Psoas muscle (tissue), 7 donors: ENCODE measurements at regions not wholly inside any gene's neighbourhood (a gene's known extent, or its start where the extent isn't known, plus 50 kb on each side); places are given as distances from the start of the nearest gene placed in this dataset.

Experiments used
- ATAC-seq, 4 donors: fragments of 200-7000 bp; cut with Tn5 transposase; one replicate each; pipeline ENCODE4 v1.9.1; 2020; ENCODE audit warnings: moderate library complexity in 3 of 4, mild to moderate bottlenecking in 2 of 4
- DNase-seq, 2 donors: peaks; one replicate each; pipeline ENCODE4 v3.0.0-alpha.2; 2020
- H3K27ac ChIP-seq: fragments of 200-600 bp; one replicate; pipeline ENCODE4 v1.8.0; 2022
- H3K27me3 ChIP-seq, 3 donors: fragments of 200-600 bp in 1 of 3; one replicate each; pipeline versions ENCODE4 v1.6.1 to v1.8.0; 2013 to 2022; ENCODE audit warnings: low read length in 2 of 3, mild to moderate bottlenecking in 2 of 3, moderate library complexity in 1 of 3; ENCODE audit not compliant: insufficient read depth in 3 of 3
- H3K36me3 ChIP-seq, 2 donors: fragments of 200-600 bp in 1 of 2; one replicate each; pipeline versions ENCODE4 v1.6.1 to v1.8.0; 2013 to 2022; ENCODE audit warnings: low read depth in 1 of 2, mild to moderate bottlenecking in 1 of 2, moderate library complexity in 1 of 2; ENCODE audit not compliant: insufficient read depth in 1 of 2
- H3K4me1 ChIP-seq: fragments of 200-600 bp; one replicate; pipeline ENCODE4 v1.8.0; 2022
- H3K4me3 ChIP-seq: fragments of 200-600 bp; one replicate; pipeline ENCODE4 v1.8.0; 2022; ENCODE audit warnings: mild to moderate bottlenecking
- H3K9me3 ChIP-seq: fragments of 200-600 bp; one replicate; pipeline ENCODE4 v1.8.0; 2022
- WGBS, 3 donors: extraction: QIAGEN DNeasy Blood & Tissue Kit; methylation state at CpG; one replicate each; pipeline versions ENCODE4 v1.1.6 to v1.1.7; 2013; 5-methylcytosine and 5-hydroxymethylcytosine counted together
- intact Hi-C, 2 donors: fragments of 100-400 bp; cut with DNase I; formaldehyde crosslinking; loops; one replicate each; pipeline versions ENCODE4 v1.11.0 to v1.14.2; 2022
- TF ChIP-seq, protein P1 (sequence below): fragments of 200-600 bp; IDR thresholded peaks from one replicate; pipeline ENCODE4 v1.8.0; 2022; ENCODE audit warnings: antibody characterized with exemption
- donor health status: healthy with polysubstance abuse.
- donor health status: DM: no; HTN: no; CAD: no; lungs with moderate emphysema.
- donor health status: Bipolar disorder and iron deficiency.
- donor health status: healthy.
- donor health status: DM: yes; HTN: yes; CAD: no.
- donor health status: DM: no; HTN: no; CAD: no.
- donor health status: DM: yes; HTN: yes; CAD: no.

GRCh38 chr22:26732284-26732683 is 74.9 kb downstream of the MIAT start:
- TF ChIP-seq, protein P1, sequence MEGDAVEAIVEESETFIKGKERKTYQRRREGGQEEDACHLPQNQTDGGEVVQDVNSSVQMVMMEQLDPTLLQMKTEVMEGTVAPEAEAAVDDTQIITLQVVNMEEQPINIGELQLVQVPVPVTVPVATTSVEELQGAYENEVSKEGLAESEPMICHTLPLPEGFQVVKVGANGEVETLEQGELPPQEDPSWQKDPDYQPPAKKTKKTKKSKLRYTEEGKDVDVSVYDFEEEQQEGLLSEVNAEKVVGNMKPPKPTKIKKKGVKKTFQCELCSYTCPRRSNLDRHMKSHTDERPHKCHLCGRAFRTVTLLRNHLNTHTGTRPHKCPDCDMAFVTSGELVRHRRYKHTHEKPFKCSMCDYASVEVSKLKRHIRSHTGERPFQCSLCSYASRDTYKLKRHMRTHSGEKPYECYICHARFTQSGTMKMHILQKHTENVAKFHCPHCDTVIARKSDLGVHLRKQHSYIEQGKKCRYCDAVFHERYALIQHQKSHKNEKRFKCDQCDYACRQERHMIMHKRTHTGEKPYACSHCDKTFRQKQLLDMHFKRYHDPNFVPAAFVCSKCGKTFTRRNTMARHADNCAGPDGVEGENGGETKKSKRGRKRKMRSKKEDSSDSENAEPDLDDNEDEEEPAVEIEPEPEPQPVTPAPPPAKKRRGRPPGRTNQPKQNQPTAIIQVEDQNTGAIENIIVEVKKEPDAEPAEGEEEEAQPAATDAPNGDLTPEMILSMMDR, result no peak
- no peak for DNase-seq
- H3K27me3 ChIP-seq, result no peaks in the 10 kb centered on the region
- no peaks in the 10 kb centered on the region for H3K9me3 ChIP-seq
- H3K4me1 ChIP-seq, result peaks cover 4% of the 10 kb centered on the region
- WGBS, 3 donors, result 92 to 96% (median 94%) methylated on average over 7 of the region's 7 CpGs
- intact Hi-C loops, result no loop called here
- ATAC-seq, result no peak
- no peak overlapping the region for H3K27ac ChIP-seq
- H3K36me3 ChIP-seq, result peaks cover 0 to 12% of the 10 kb centered on the region in 2 donors
- H3K4me3 ChIP-seq, result no peak overlapping the region

GRCh38 chr22:26734339-26735018 is 77.1 kb downstream of the MIAT start:
- no peak for ATAC-seq
- WGBS, 3 donors, result 71 to 76% (median 73%) methylated on average over 4 of the region's 4 CpGs

GRCh38 chr22:26735019-26735409 is 77.6 kb downstream of the MIAT start:
- peak; percentile 63 to 80 (median 70) for ATAC-seq
- peak overlapping the region; percentile 27 for H3K27ac ChIP-seq
- peaks cover 0 to 3% of the 10 kb centered on the region in 2 donors for H3K36me3 ChIP-seq
- no peaks in the 10 kb centered on the region for H3K27me3 ChIP-seq
- peaks cover 4% of the 10 kb centered on the region for H3K4me1 ChIP-seq
- 29 to 42% (median 32%) methylated on average over 3 of the region's 3 CpGs for WGBS, 3 donors
- TF ChIP-seq, protein P1, result no peak
- no peak overlapping the region for H3K4me3 ChIP-seq
- no peaks in the 10 kb centered on the region for H3K9me3 ChIP-seq
- DNase-seq, result no peak
- intact Hi-C loops, result no loop called here

More at GRCh38 chr22:26734339-26735018, 77.1 kb downstream of the MIAT start:
- H3K27me3 ChIP-seq, result no peaks in the 10 kb centered on the region
- peak overlapping the region; percentile 27 for H3K27ac ChIP-seq
- H3K4me3 ChIP-seq, result no peak overlapping the region
- TF ChIP-seq, protein P1, result no peak
- H3K36me3 ChIP-seq, result peaks cover 0 to 3% of the 10 kb centered on the region in 2 donors
- no peak for DNase-seq
- peaks cover 4% of the 10 kb centered on the region for H3K4me1 ChIP-seq
- no peaks in the 10 kb centered on the region for H3K9me3 ChIP-seq
- intact Hi-C loops, result no loop called here

DNA sequence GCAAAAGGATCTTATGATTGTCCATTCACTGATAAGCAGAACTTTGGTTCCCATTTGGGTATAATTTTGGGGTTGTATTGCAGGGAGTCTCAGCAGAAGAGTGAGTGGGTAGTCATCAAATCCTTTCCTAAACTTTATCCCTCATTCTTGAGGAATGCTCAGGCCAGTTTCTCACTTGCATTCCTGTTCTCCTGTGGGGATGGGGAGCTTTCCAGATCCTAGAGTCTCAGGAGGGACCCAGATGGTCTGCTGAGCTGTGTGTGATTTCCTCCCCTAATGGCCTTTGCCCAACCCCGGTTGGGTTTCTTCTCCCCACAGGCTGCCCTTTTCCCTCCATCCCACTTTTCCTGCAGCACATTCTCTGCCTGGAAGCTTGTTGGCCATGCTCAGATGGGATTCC is 79.9 kb downstream of the MIAT start:
- TF ChIP-seq, protein P1, result no peak
- DNase-seq (no peak), ATAC-seq (no peak)
- H3K27ac ChIP-seq, result no peak overlapping the region
- intact Hi-C loops, result no loop called here
- H3K9me3 ChIP-seq, result no peaks in the 10 kb centered on the region
- no peak overlapping the region for H3K4me3 ChIP-seq
- H3K36me3 ChIP-seq, result peaks cover 0 to 1% of the 10 kb centered on the region in 2 donors
- H3K27me3 ChIP-seq, result no peaks in the 10 kb centered on the region
- 71 to 88% (median 81%) methylated on average over 1 of the region's 1 CpG for WGBS, 3 donors
- H3K4me1 ChIP-seq, result peaks cover 4% of the 10 kb centered on the region

GRCh38 chr22:26740253-26740652 is 82.9 kb downstream of the MIAT start:
- no peaks in the 10 kb centered on the region for H3K36me3 ChIP-seq
- TF ChIP-seq, protein P1, result no peak
- H3K9me3 ChIP-seq, result no peaks in the 10 kb centered on the region
- peaks cover 3% of the 10 kb centered on the region for H3K4me1 ChIP-seq
- peak; percentile 42 to 63 (median 57) for ATAC-seq
- no peak overlapping the region for H3K4me3 ChIP-seq
- no peak for DNase-seq
- no peaks in the 10 kb centered on the region for H3K27me3 ChIP-seq
- 26 to 34% (median 31%) methylated on average over 9 of the region's 9 CpGs for WGBS, 3 donors
- intact Hi-C loops, result no loop called here
- H3K27ac ChIP-seq, result no peak overlapping the region
